ENCODE measurements at regions not wholly inside any gene's neighbourhood (a gene's known extent, or its start where the extent isn't known, plus 50 kb on each side); places are given as distances from the start of the nearest gene placed in this dataset.

GRCh38 chr1:164320790-164321731, 237.9 kb upstream of the PBX1 start:
- in situ Hi-C loops (cut with MboI; ENCODE audit: low sequenced_read_pairs in 4 of 4), result no loop called here
- TF ChIP-seq POLR2A (IDR thresholded peaks at IDR 0.05) (no peak), CTCF (IDR thresholded peaks at IDR 0.05 in 4 of 5, conservative IDR thresholded peaks at IDR 0.05 in 1 of 5) (no peak)
- peak in 1 of 2 donors; percentile 55 for ATAC-seq
- intact Hi-C loops (cut with DNase I; ENCODE audit: low total_unique reads), result no loop called here
- no peak for DNase-seq
- Histone ChIP-seq H3K4me3 (peak overlapping the region; percentile 50 to 53 (median 52)), H3K9me3 (no peaks in the 10 kb centered on the region), H3K27ac (no peak overlapping the region), H3K27me3 (no peaks in the 10 kb centered on the region), H3K4me1 (peaks cover 0 to 3% of the 10 kb centered on the region in 2 donors), H3K36me3 (no peaks in the 10 kb centered on the region)

- intact Hi-C loops (cut with DNase I; ENCODE audit: low total_unique reads) (no loop called here), in situ Hi-C loops (cut with MboI; ENCODE audit: low sequenced_read_pairs in 4 of 4) (no loop called here)
- Histone ChIP-seq H3K9me3 (no peaks in the 10 kb centered on the region), H3K4me3 (no peak overlapping the region), H3K4me1 (no peaks in the 10 kb centered on the region), H3K27ac (no peak overlapping the region), H3K36me3 (no peaks in the 10 kb centered on the region), H3K27me3 (no peaks in the 10 kb centered on the region)
- DNase-seq (no peak), ATAC-seq (no peak)
- TF ChIP-seq CTCF (IDR thresholded peaks at IDR 0.05 in 4 of 5, conservative IDR thresholded peaks at IDR 0.05 in 1 of 5) (no peak), POLR2A (IDR thresholded peaks at IDR 0.05) (no peak)
These were observed 233.2 kb upstream of the PBX1 start for GRCh38 chr1:164325786-164326185.

GRCh38 chr1:164333387-164333786, 225.6 kb upstream of the PBX1 start:
- H3K27me3 ChIP-seq, result no peaks in the 10 kb centered on the region
- ATAC-seq, result no peak
- H3K9me3 ChIP-seq, result no peaks in the 10 kb centered on the region
- TF ChIP-seq CTCF (IDR thresholded peaks at IDR 0.05 in 4 of 5, conservative IDR thresholded peaks at IDR 0.05 in 1 of 5) (no peak), POLR2A (IDR thresholded peaks at IDR 0.05) (no peak)
- H3K27ac ChIP-seq, result no peak overlapping the region
- in situ Hi-C loops (cut with MboI; ENCODE audit: low sequenced_read_pairs in 4 of 4) (no loop called here), intact Hi-C loops (cut with DNase I; ENCODE audit: low total_unique reads) (no loop called here)
- no peak for DNase-seq
- H3K4me3 ChIP-seq, result no peak overlapping the region
- no peaks in the 10 kb centered on the region for H3K36me3 ChIP-seq
- H3K4me1 ChIP-seq, result no peaks in the 10 kb centered on the region

- Histone ChIP-seq H3K4me1 (no peaks in the 10 kb centered on the region), H3K4me3 (no peak overlapping the region), H3K36me3 (no peaks in the 10 kb centered on the region), H3K27ac (no peak overlapping the region), H3K27me3 (no peaks in the 10 kb centered on the region), H3K9me3 (no peaks in the 10 kb centered on the region)
- no peak for DNase-seq
- ATAC-seq, result no peak
- TF ChIP-seq POLR2A (IDR thresholded peaks at IDR 0.05) (no peak), CTCF (IDR thresholded peaks at IDR 0.05 in 4 of 5, conservative IDR thresholded peaks at IDR 0.05 in 1 of 5) (no peak)
- intact Hi-C loops (cut with DNase I; ENCODE audit: low total_unique reads) (no loop called here), in situ Hi-C loops (cut with MboI; ENCODE audit: low sequenced_read_pairs in 4 of 4) (no loop called here)
These were observed 221.6 kb upstream of the PBX1 start for GRCh38 chr1:164337394-164337793.

All from gastrocnemius medialis (tissue), 4 donors.